Thyroid gland (tissue), 4 donors: ENCODE measurements at regions not wholly inside any gene's neighbourhood (a gene's known extent, or its start where the extent isn't known, plus 50 kb on each side); places are given as distances from the start of the nearest gene placed in this dataset.
"Not testable (repeated sequence)": the region's sequence is repeated elsewhere in the genome, so short reads cannot be mapped to it uniquely, and the experiment has no call there.

Source experiments
- DNase-seq, 2 donors: peaks; one replicate each; pipeline ENCODE4 v3.0.0-alpha.2; 2019
- H3K27ac ChIP-seq, 3 donors: fragments of 200-600 bp; sonication (generic); 1 replicate in 2 of 3; 2 replicates in 1 of 3; pipeline ENCODE4 v1.5.1; 2016 to 2019; ENCODE audit warnings: mild to moderate bottlenecking in 1 of 3, moderate library complexity in 1 of 3
- H3K27me3 ChIP-seq: fragments of 200-600 bp; sonication (generic); one replicate; pipeline ENCODE4 v1.5.1; 2019
- H3K36me3 ChIP-seq, 2 donors: fragments of 200-600 bp; sonication (generic); one replicate each; pipeline ENCODE4 v1.5.1; 2016 to 2019
- H3K4me1 ChIP-seq, 2 donors: fragments of 200-600 bp; sonication (generic); one replicate each; pipeline ENCODE4 v1.5.1; 2017 to 2019
- H3K4me3 ChIP-seq, 3 donors: fragments of 200-600 bp; sonication (generic); replicated peaks in 1 of 3; 1 replicate in 2 of 3; 2 replicates in 1 of 3; pipeline ENCODE4 v1.5.1; 2016; ENCODE audit warnings: mild to moderate bottlenecking in 1 of 3
- H3K9me3 ChIP-seq: fragments of 200-600 bp; sonication (generic); one replicate; pipeline ENCODE4 v1.5.1; 2017
- CTCF ChIP-seq, 6 experiments: fragments of 200-600 bp in 3 of 6; fragments of 450-650 bp in 3 of 6; sonication (generic) in 3 of 6; IDR thresholded peaks; one replicate each; pipeline ENCODE4 v1.5.1; 2016 to 2019; ENCODE audit warnings: antibody characterized with exemption in 6 of 6, mild to moderate bottlenecking in 2 of 6, inconsistent platforms in 1 of 6, moderate library complexity in 1 of 6
- POLR2A ChIP-seq, 2 donors: fragments of 450-650 bp; IDR thresholded peaks; one replicate each; pipeline ENCODE4 v1.6.1; 2017; ENCODE audit warnings: antibody characterized with exemption in 2 of 2, mild to moderate bottlenecking in 2 of 2, moderate library complexity in 1 of 2
- WGBS, 2 donors: methylation state at CpG; one replicate each; pipeline ENCODE4 v1.1.5; 2017; 5-methylcytosine and 5-hydroxymethylcytosine counted together
- intact Hi-C: fragments of 100-400 bp; cut with DNase I; formaldehyde crosslinking; loops from one replicate; pipeline ENCODE4 v1.15.1; 2023

- Histone ChIP-seq H3K36me3 (no peaks in the 10 kb centered on the region), H3K27me3 (no peaks in the 10 kb centered on the region), H3K4me1 (no peaks in the 10 kb centered on the region), H3K4me3 (no peak overlapping the region), H3K27ac (no peak overlapping the region), H3K9me3 (no peaks in the 10 kb centered on the region)
- no peak for TF ChIP-seq CTCF (IDR thresholded peaks at IDR 0.05)
- TF ChIP-seq POLR2A (IDR thresholded peaks at IDR 0.05) = no peak
- intact Hi-C loops = no loop called here
- DNase-seq = no peak
Observed at GRCh38 chr20:29419378-29419777, 1838.1 kb upstream of the DEFB115 start.

- DNase-seq = no peak
- H3K27ac ChIP-seq = no peak overlapping the region
- intact Hi-C loops = no loop called here
- H3K27me3 ChIP-seq = no peaks in the 10 kb centered on the region
- no peak overlapping the region for H3K4me3 ChIP-seq
- WGBS, 2 donors = 19 to 46% methylated on average over 23 to 26 of the region's 38 CpGs
- TF ChIP-seq CTCF (IDR thresholded peaks at IDR 0.05) (no peak), POLR2A (IDR thresholded peaks at IDR 0.05) (no peak)
- no peaks in the 10 kb centered on the region for H3K4me1 ChIP-seq
- no peaks in the 10 kb centered on the region for H3K9me3 ChIP-seq
- no peaks in the 10 kb centered on the region for H3K36me3 ChIP-seq
Observed at GRCh38 chr20:29427201-29428060, 1830.0 kb upstream of the DEFB115 start.

GRCh38 chr20:29430531-29430930, 1826.9 kb upstream of the DEFB115 start:
- H3K4me3 ChIP-seq = no peak overlapping the region
- no peaks in the 10 kb centered on the region for H3K27me3 ChIP-seq
- 24 to 29% methylated on average over 14 to 25 of the region's 43 CpGs for WGBS, 2 donors
- TF ChIP-seq POLR2A (IDR thresholded peaks at IDR 0.05) = no peak
- no peak for TF ChIP-seq CTCF (IDR thresholded peaks at IDR 0.05)
- DNase-seq = no peak
- no peaks in the 10 kb centered on the region for H3K9me3 ChIP-seq
- H3K4me1 ChIP-seq = no peaks in the 10 kb centered on the region
- no peaks in the 10 kb centered on the region for H3K36me3 ChIP-seq
- no peak overlapping the region for H3K27ac ChIP-seq
- intact Hi-C loops = no loop called here

GRCh38 chr20:29440721-29441120, 1816.7 kb upstream of the DEFB115 start:
- H3K4me1 ChIP-seq, H3K4me3 ChIP-seq, intact Hi-C loops, DNase-seq, H3K9me3 ChIP-seq, H3K27ac ChIP-seq, H3K27me3 ChIP-seq, H3K36me3 ChIP-seq: not testable (repeated sequence)
- 53 to 56% methylated on average over 3 of the region's 3 CpGs for WGBS, 2 donors

GRCh38 chr20:29443206-29443781, 1814.2 kb upstream of the DEFB115 start:
- H3K27me3 ChIP-seq, H3K4me1 ChIP-seq, intact Hi-C loops, DNase-seq, H3K4me3 ChIP-seq, H3K9me3 ChIP-seq, H3K36me3 ChIP-seq, H3K27ac ChIP-seq: not testable (repeated sequence)
- WGBS, 2 donors = 16 to 22% methylated on average over 7 of the region's 7 CpGs
- TF ChIP-seq CTCF (IDR thresholded peaks at IDR 0.05) = peak; percentile 26 to 64 (median 36)
